ENCODE measurements at regions not wholly inside any gene's neighbourhood (a gene's known extent, or its start where the extent isn't known, plus 50 kb on each side); places are given as distances from the start of the nearest gene placed in this dataset.
"Not testable (repeated sequence)": the region's sequence is repeated elsewhere in the genome, so short reads cannot be mapped to it uniquely, and the experiment has no call there.

DNA sequence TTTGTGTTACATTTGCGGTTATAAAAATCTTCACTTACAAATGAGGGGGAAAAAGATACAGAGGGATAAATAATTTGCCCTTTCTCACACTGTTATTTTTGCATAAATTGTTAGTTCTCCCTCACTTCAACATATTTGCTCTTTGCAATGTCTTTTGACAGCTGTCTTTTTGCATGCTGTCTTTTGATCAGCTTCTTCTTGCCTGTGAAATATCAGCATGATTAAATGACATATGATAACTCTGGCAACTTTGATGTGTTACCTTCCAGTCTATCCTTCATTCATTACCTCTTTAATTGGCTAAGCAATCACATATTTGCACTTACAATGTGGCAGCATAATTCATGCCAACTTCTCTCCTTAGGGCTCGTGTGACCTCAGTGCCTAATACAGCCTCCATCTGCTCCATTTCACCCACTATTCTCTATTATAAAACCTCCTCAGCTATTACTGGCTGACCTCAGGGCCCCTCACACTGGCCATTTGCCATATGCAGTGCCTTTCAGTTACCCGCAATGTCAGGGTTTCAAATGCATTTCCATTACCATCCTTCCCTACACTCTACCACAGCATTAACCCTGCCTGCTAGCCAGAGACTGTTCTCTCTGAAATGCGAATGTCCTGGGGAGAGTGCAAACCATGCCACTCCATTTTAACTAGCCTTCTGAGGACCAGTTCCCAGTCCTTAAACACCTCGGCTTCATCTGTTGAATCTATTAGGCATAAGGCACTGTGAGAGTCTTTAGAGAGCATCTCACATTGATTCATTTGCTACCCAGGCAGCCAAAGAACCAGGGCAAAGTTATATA, 1056.6 kb upstream of the CHAC2 start:
- no peak for DNase-seq (ENCODE audit: low read depth)

- no peak for DNase-seq (ENCODE audit: low read depth)
These were observed 1063.4 kb upstream of the CHAC2 start for GRCh38 chr2:52704251-52704650.

DNA sequence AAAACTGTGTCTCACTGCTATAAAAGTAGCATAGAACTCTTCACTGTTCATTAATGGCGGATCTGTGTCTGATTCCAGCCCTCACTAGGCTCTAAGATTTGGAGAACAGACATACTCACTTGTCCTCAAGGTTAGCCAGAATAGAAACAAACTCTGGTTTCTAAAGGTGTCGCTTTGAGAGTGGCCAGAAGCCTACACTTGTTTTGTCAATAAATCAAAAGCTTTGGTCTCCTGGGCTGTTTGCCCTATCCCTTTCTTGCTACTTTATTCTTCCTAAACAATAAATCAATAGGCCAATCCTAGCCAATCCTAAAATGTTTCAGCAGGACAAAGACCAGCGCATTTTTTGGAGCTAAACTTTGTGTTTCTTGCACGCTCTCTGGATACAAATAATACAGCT, 1064.6 kb upstream of the CHAC2 start:
- DNase-seq (ENCODE audit: low read depth), result no peak

DNA sequence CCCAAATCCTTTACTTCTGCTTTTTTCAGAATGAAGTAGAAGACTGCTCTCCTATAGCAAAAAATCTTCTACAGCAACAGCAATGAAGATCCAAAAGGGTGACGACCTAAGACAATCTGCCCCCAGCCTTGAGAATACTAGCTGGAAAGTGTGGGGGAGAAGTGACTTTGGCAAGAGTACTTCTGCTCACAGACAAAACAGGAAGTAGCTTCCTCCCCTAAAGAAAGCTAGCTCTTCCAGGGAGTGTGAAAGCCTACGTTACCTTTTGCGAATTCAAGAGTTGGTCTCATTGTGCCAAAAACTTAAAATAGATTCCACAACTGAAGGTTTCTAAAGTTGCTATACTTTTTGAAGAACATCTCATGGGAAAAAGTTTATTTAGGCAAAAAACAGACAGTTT, 1069.2 kb upstream of the CHAC2 start:
- DNase-seq (ENCODE audit: low read depth), result no peak

GRCh38 chr2:52697690-52698089, 1069.9 kb upstream of the CHAC2 start:
- DNase-seq (ENCODE audit: low read depth), result no peak

GRCh38 chr2:52695731-52696130, 1071.9 kb upstream of the CHAC2 start:
- no peak for DNase-seq (ENCODE audit: low read depth)

GRCh38 chr2:52686935-52687334, 1080.7 kb upstream of the CHAC2 start:
- DNase-seq (ENCODE audit: low read depth), result peak; percentile 2

DNA sequence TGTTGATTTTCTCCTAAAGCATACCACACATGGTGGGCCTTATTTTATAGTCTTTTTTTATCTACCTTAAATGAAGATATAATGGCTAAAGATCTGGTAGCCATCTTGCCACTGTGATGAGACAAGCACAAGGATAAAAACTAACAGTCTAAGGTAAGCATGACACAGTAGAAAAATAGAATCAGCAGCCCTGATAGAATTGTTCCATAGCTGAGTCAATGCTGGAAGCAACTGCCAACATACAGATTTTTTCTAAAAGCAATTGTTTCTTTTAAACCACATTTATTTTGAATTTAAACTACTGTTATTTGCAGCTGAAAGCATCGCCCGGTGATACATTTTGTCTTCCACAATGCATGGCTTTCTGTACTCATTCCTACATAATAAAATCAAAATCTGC, 1091.5 kb upstream of the CHAC2 start:
- DNase-seq (ENCODE audit: low read depth), result no peak

GRCh38 chr2:52668724-52669123, 1098.9 kb upstream of the CHAC2 start:
- DNase-seq (ENCODE audit: low read depth), result no peak

- no peak for DNase-seq (ENCODE audit: low read depth)
These were observed 1108.1 kb upstream of the CHAC2 start for GRCh38 chr2:52659546-52659945.

DNA sequence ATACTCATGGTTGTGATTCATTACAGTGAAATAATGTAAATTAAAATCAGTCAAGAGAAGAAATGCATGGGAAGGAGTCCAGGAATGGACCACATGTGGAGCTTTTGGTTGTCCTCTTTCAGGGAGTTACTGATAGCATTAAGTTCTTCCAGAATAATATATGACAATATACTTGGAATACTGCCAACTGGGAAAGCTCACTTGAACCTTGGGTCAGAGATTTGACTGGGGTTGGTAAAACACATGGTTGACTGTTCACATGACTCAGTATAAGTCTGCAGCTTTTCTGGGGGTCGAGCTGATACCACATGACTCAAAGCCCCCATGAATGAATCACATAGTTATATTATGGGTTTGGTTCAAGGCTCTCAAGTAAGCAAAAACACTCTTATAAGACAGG, 1109.0 kb upstream of the CHAC2 start:
- DNase-seq (ENCODE audit: low read depth), result peak; percentile 19

- DNase-seq (ENCODE audit: low read depth), result no peak
These were observed 1127.9 kb upstream of the CHAC2 start for GRCh38 chr2:52639692-52640091.

- no peak for DNase-seq (ENCODE audit: low read depth)
These were observed 1135.1 kb upstream of the CHAC2 start for GRCh38 chr2:52632543-52632942.

DNA sequence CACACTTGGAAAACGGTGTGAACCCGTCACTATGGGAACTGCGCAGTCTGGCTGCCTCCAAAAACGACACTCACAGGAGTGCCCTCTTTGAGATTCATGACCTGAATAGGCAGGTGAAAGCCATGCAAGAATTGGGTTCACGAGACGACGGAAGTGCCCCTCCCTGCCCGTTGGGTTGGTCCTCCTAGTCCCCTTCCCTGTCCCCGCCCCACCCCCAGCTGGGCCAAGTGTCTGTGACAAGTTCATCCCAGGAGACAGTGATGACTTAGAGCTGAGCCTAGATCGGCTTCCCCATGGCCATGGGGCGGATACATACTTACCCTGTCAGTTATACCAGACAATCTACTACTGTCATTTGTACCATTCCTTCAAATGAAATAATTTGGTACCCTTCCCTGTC, 1137.7 kb upstream of the CHAC2 start:
- no peak for DNase-seq (ENCODE audit: low read depth)

- no peak for DNase-seq (ENCODE audit: low read depth)
These were observed 1138.1 kb upstream of the CHAC2 start for GRCh38 chr2:52629531-52629930.

GRCh38 chr2:52622266-52622665, 1145.3 kb upstream of the CHAC2 start:
- DNase-seq (ENCODE audit: low read depth), result no peak

GRCh38 chr2:52613064-52613463, 1154.5 kb upstream of the CHAC2 start:
- peak; percentile 1 for DNase-seq (ENCODE audit: low read depth)

DNA sequence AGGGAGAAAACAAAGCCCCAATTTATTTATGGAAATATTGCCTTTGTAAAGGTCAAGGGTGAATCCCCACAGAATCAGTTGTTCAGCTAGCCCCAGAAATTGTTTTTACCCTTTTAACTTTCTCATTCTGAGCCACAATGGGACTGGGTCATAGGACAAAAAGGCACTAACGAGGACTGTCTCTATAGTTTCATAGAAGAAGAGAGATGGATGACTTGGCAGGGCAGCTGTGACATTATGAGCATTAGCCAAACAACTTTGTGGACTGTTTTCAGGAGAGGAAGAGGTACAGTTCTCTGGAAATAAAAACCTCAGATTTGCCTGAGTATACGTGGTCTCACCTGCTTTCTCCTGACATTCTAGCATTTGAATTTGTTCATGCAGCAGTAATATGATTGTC, 1155.8 kb upstream of the CHAC2 start:
- DNase-seq (ENCODE audit: low read depth), result no peak

GRCh38 chr2:52608030-52608429, 1159.6 kb upstream of the CHAC2 start:
- no peak for DNase-seq (ENCODE audit: low read depth)

DNA sequence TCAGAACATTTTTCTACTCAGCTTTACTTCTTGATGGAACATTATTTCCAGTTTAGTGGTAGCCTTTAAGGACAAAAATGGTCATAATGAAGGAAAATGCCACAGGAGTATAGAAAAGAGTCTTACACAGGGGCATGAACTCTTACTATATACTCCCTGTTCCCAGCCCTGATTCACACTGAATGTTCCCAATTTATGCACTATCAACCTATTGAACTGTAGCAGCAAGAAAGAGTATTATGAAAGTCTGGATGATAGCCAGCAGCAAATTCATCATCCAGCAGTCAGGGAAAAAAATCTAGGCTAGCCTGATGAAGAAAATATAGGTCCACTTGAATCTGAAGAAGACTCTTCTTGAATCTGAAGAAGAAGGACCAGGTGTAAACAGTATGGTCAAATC, 1170.3 kb upstream of the CHAC2 start:
- DNase-seq (ENCODE audit: low read depth), result no peak

GRCh38 chr2:52594026-52594425, 1173.6 kb upstream of the CHAC2 start:
- no peak for DNase-seq (ENCODE audit: low read depth)

GRCh38 chr2:52584071-52584470, 1183.5 kb upstream of the CHAC2 start:
- not testable (repeated sequence) for DNase-seq (ENCODE audit: low read depth)

GRCh38 chr2:52572469-52572894, 1195.1 kb upstream of the CHAC2 start:
- DNase-seq (ENCODE audit: low read depth), result no peak
